G401 (cell line): ENCODE measurements at regions not wholly inside any gene's neighbourhood (a gene's known extent, or its start where the extent isn't known, plus 50 kb on each side); places are given as distances from the start of the nearest gene placed in this dataset.

Source experiments
- DNase-seq: peaks from one replicate; pipeline ENCODE4 v3.0.0-alpha.2; 2015; ENCODE audit warnings: low spot score
- in situ Hi-C: cut with HindIII; loops from 2 replicates; pipeline ENCODE4 v1.10.0; 2016; ENCODE audit warnings: low sequenced_read_pairs, mixed read lengths

DNA sequence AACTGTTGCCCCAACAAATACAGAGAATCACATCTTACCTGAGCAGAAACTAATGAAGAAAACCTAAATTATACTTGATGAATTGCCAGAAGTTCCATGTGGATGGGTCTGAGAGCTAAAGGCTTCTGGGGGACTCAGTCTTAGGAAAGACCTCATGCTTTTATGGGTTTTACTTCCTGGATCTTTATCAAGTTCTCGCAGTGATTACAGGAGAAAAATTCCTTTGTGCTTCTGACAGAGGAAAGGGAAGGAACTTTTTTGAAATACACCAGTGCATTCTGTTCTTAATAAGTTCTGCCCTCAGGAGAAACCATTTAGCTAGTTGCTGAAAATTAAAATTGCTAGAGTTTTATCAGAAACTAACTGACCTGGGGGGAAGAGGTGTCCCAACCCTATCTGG is 203.9 kb upstream of the KITLG start:
- DNase-seq: no peak
- in situ Hi-C loops: no loop called here

- DNase-seq: no peak
- in situ Hi-C loops: no loop called here
Measured at GRCh38 chr12:88782351-88782750, 202.1 kb upstream of the KITLG start.

GRCh38 chr12:88781909-88782308 is 201.6 kb upstream of the KITLG start:
- in situ Hi-C loops: no loop called here
- no peak for DNase-seq

DNA sequence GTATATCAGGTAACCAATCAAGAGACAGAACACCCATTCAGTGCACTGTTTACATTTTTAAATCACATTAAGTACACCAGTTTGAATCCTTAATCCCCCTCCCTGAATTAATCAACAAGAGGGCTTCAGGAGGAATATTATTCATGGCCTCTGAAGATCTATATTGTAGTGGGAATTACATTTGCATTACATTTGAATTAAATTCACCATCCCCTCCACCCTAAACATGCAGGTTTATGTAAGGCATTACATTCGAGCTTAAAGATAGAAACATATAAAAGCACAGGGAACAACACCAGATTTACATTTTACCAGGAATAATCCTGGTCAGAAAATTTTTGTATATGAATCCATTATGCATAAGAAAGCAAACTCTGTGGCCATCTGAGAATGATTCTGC is 197.8 kb upstream of the KITLG start:
- DNase-seq: no peak
- in situ Hi-C loops: no loop called here

DNA sequence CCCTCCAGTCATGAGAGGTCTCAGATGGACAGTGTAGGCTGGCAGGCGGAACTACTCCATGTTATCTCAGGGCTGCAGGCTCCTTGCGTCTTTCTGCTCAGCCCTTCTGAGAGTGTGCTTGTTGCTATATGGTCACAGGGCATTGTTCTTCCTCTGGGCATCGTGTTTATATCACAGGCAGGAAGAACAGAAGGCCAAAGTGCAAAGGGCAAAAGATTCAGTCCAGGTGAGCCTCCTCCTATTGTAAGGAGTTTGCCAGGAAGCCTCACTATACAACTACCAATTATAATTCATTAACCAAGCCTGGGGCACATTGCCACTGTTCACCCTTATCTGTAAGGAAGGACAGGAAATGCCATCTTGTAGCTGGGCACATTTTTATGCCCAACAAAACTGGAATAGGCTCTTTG is 195.5 kb upstream of the KITLG start:
- DNase-seq: no peak
- in situ Hi-C loops: no loop called here

DNA sequence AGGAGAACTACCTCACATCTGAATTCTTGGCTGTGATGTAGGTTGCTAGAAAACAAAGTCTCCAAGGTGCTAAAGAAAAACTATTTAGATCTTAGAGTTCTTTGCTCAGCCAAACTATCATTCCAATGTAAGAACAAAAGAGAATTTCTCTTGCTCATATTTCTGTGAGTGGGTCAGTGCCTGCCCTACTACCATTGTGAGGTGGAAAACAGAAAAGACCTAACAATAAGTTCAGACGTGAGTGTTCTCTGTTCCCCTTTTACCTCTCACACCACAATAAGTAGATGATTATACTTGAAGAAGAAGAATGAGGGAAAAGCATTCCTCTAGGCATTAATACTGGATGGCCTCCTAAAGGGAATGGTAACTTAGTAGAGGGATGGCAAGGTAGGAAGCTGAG is 187.4 kb upstream of the KITLG start:
- DNase-seq: no peak
- in situ Hi-C loops: no loop called here

- DNase-seq: no peak
- in situ Hi-C loops: no loop called here
Measured at GRCh38 chr12:88764781-88765480, 184.7 kb upstream of the KITLG start.

DNA sequence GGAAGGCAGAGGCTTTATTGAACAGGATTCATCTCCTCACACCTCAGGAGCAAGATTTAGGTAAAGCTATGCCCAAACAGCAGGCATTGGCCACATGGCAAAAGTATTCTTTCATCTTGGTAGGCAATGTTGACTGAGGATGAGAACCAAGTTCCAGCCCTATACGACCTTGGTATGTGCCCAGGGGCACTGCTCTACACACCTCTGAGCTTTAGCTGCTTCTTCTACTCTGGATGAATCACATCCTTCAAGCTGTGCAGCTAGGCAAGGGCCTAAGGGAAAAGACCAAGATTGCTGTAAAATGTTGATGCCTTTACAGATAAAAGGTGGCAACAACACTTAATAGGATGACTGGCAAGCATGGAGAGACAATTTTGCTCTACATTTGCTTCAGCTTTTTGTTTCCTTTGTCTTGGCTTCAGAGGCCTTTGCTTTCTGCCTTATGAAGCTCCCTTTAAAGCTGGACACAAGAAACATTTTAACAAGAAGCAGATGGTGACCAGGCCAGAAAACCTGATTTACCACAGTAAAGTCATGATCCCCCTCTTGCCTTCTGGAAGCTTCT is 183.3 kb upstream of the KITLG start:
- DNase-seq: no peak
- in situ Hi-C loops: no loop called here

GRCh38 chr12:88758176-88758575 is 177.9 kb upstream of the KITLG start:
- DNase-seq: no peak
- in situ Hi-C loops: no loop called here

DNA sequence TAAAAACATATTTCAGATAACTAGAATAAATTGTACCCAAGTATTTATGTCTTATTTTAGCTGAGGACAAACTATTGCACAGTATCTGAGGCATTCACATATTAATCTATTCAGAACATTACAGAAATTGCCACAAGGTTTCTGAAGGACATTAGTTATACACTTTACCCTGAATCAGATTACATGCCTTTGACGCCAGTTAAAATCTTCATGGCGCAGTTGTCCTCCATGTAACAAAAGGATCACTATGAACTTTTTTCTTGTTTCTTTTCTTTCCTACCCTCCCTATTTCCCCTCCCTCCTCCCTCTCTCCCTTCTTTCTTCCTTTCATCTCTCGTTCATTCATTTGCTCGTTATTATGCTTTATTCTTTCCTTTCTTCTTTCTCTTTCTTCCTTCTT is 176.6 kb upstream of the KITLG start:
- no peak for DNase-seq
- in situ Hi-C loops: no loop called here

DNA sequence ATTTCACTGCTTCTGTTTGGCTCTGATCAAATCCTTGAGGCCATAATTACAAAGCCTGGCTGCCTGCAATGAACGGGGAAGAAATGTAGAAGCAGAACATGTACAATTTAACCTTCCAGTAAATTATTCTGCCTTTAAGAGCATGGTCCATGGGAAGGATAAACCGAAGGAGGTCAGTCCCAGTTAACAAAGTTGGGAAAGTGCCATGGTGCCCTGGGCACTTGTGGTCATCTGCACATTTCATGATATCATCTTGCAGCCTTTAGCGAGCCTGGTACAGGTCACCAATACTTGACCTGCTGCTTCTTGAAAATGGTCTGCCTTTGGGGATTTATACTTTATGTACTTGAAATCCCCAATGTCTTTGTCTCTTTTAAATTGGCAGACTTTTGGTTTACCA is 175.9 kb upstream of the KITLG start:
- in situ Hi-C loops: no loop called here
- peak; percentile 15 for DNase-seq

- no peak for DNase-seq
- in situ Hi-C loops: no loop called here
Measured at GRCh38 chr12:88753707-88754106, 173.4 kb upstream of the KITLG start.

DNA sequence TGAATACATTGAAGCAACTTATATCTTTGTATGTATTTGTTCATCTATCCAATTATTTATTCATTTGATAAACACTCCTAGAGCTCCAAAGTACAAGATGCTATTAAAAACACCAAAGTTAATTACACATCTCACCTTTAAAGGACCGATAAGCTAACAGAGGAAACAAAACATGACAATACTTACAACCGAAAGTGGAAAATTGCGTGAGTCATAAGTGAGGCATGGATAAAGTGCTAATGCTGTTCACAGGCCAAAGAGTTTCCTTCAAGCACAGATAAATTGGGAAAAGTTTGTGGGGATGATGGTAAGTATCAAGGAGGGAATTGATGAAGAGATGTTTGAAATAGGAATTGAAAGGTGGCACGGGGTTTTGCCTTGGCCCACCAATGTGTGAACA is 172.8 kb upstream of the KITLG start:
- DNase-seq: no peak
- in situ Hi-C loops: no loop called here

DNA sequence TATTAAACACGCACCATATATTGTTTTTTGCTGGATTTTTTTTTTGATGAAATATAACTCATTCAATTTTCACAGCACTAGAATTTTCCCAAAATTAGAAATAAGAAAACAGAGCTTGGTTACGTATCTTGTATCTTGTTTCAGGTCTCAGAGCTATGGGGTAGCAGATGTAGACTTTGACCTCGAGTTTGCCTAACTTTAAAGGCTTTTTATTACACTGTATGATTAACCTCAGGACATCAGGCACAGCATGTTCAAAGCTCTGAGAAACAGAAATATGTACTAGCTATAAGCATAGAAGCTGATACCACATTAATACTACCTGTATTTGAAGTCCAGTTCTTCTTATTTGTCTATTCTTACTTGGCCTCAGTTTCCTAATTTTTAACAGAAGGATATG is 171.9 kb upstream of the KITLG start:
- DNase-seq: no peak
- in situ Hi-C loops: no loop called here

DNA sequence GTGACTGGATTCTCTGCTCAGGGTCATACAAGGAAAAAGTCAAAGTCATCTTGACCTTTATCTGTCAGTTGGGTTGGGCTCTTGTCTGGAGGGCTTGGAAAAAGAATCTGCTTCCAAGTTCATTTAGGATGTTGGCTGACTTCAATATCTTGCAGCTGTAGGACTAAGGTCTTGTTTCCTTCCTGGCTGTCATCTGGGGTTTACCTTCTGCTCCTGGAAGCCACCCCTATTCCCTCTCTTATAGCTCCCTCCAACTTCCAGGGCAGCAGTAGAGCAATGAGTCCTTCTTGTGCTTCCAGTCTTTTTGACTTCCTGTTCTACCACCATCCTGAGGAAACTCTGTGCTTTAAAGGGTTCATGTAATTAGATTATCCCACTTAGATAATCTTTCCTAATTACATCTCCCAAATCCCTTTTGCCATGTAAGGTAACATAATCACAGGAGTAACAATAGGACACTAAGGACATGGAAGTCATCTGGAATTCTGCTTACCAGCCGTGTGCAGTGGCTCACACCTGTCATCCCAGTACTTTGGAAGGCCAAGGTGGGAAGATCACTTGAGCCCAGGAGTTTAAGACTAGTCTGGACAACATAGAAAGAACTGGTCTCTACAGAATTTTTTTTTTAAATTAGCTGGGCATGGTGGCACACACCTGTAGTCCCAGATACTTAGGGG is 170.7 kb upstream of the KITLG start:
- DNase-seq: no peak
- in situ Hi-C loops: no loop called here

GRCh38 chr12:88746386-88746785 is 166.1 kb upstream of the KITLG start:
- in situ Hi-C loops: no loop called here
- no peak for DNase-seq

GRCh38 chr12:88743946-88744685 is 163.8 kb upstream of the KITLG start:
- in situ Hi-C loops: no loop called here
- no peak for DNase-seq

- in situ Hi-C loops: no loop called here
Measured at GRCh38 chr12:88737838-88738472, 157.7 kb upstream of the KITLG start.

GRCh38 chr12:88736031-88736430 is 155.8 kb upstream of the KITLG start:
- in situ Hi-C loops: no loop called here
- no peak for DNase-seq

More at GRCh38 chr12:88737838-88738472, 157.7 kb upstream of the KITLG start:
- no peak for DNase-seq

GRCh38 chr12:88733008-88733407 is 152.7 kb upstream of the KITLG start:
- in situ Hi-C loops: no loop called here
- no peak for DNase-seq
